Activated CD4-positive, alpha-beta T cell treated with anti-CD3 and anti-CD28 coated beads for 1 hour (primary cell): ENCODE measurements at regions not wholly inside any gene's neighbourhood (a gene's known extent, or its start where the extent isn't known, plus 50 kb on each side); places are given as distances from the start of the nearest gene placed in this dataset.

ENCODE experiments used
- DNase-seq: peaks from one replicate; pipeline ENCODE4 v3.0.0-alpha.2; 2020

DNA sequence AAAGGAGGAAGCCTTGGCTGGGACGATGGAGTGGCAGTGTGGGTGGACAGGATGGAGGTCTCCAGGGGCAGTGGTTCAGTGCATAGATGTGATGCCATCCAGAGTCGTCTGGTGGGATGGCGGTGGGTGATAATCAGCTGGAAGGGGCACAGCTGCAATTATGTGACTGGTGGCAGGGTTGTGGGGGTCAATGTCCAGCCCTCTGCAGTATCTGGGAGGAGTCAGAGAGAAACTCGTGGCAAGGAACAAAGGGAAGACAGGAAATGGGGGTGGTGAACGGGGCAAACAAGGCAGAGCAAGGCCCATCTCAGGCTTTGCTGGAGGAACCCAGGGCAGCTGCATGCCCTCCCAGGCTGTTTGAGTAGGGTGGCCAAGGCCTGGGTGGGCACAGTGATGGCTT is 118.3 kb upstream of the USP24 start:
- DNase-seq = no peak

DNA sequence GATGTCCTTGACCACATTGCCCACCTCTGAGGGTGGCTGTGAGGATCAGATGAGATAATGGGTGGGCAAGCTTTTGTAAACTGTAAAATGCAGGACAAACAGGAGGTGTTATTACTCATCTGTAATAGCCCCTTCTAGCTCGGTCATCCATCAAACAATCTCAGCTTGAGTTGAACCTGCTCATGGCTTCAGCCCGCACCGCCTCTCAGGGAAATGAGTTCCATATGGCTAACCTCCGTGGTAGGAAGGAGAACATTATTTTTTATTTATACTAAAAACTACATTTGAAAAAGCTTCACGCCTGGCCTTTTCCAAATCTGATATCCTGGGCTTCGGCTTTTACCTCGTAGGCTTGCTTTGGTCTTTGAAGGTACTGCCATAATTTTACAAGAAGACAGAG is 116.2 kb upstream of the USP24 start:
- no peak for DNase-seq

DNA sequence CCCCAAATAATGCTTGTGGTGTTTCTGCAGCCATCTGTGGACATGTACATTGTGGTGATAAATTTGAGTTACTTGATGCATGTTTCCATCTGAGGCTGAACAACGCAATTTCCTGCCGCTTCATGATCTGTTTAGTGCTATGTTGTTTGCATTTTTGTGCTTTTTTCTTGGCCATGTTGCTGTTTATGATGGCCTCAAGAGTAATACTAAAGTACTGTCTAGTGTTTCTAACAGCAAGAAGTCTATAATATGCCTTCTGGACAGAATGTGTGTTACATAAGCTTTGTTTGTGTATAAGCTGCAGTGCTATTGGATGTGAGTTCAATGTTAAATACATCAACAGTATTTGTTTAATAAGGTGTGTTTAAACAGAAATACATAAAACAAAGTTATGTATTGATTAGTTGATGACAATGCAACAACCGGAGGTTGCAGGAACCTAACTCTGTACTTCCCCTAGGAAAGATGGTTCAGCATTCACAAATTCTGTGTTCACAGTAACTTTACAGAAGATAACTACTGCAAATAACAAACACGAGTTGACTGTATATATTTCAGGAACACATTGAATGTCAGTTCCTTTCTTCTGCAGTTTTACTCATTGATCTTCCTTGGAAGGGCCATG is 114.8 kb upstream of the USP24 start:
- DNase-seq = no peak

GRCh38 chr1:55329091-55329490 is 113.9 kb upstream of the USP24 start:
- DNase-seq = no peak

DNA sequence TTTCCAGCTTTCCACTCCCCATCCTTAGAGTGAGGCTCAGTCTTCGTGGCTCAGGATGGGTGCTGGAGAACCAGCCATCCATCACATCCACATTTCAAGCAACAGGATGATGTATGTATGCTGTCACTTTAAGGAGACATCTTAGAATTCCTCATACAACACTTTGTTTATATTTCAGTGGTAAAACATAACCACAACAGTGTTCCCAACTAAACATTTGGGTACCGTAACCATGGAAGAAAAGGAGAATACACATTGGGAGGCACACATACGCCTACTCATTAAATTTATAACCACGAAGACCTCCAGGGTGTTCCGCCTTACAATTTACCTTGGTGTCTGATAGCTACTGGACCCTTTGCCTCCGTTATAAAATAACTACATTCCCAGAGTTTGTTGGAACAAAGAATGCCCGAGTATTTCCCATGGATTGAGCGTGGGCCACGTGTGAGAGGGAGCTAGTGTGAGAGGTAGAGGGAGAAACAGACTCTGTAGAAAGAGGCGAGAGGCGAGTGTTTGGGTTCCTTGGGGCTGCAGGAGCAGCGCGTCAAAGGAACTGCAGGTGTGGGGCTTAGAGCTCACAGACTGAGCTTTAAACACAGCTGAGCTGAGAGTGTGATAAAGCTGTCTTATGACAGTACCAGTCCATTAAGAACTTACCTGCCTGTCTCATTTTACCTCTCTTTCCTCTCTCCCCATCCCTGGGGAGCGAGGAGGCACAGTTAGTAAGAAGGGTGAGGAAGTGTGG is 111.5 kb upstream of the USP24 start:
- no peak for DNase-seq

GRCh38 chr1:55323760-55324159 is 108.6 kb upstream of the USP24 start:
- no peak for DNase-seq

DNA sequence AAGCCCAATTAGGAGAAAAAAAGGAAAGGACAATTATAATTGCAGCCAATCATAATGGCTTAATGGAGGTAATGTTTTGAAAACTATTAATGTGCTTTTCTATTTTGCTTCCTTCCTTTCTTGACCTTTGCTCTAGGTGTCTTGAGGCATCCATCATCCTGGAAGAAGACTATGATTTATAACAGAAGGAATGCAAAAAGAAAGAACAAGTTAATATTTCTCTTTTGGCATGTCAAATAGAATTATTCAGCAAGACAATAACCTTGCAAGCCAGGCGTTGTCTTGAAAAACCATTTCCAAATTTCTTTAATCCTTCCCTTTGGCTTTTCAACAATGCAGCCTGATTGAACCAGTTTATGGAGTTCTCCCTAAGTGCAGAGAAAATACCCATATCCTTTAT is 107.7 kb upstream of the USP24 start:
- no peak for DNase-seq

GRCh38 chr1:55321942-55322341 is 106.8 kb upstream of the USP24 start:
- DNase-seq = no peak

DNA sequence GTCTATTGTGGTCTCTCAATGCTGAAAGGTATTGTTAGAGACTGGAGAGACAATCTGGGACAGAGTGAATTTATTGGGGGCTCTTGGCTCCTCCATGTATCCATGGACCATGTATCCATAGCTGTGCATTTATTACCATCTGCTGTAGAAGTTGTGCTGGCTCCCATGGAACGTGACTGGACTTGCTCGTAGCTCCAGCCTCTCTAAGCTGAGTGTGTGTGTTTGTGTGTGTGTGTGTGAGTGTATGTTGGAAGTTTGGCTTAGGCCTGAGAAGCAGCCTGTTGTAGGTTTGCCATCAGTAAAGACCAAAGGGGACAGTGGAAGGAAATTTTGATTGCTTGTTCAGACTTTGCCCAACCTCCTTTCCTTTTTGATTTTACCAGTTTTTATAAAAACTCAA is 105.7 kb upstream of the USP24 start:
- DNase-seq = no peak

- DNase-seq = no peak
Observed at GRCh38 chr1:55318116-55318817, 103.1 kb upstream of the USP24 start.

- DNase-seq = no peak
Observed at GRCh38 chr1:55317673-55318072, 102.5 kb upstream of the USP24 start.

DNA sequence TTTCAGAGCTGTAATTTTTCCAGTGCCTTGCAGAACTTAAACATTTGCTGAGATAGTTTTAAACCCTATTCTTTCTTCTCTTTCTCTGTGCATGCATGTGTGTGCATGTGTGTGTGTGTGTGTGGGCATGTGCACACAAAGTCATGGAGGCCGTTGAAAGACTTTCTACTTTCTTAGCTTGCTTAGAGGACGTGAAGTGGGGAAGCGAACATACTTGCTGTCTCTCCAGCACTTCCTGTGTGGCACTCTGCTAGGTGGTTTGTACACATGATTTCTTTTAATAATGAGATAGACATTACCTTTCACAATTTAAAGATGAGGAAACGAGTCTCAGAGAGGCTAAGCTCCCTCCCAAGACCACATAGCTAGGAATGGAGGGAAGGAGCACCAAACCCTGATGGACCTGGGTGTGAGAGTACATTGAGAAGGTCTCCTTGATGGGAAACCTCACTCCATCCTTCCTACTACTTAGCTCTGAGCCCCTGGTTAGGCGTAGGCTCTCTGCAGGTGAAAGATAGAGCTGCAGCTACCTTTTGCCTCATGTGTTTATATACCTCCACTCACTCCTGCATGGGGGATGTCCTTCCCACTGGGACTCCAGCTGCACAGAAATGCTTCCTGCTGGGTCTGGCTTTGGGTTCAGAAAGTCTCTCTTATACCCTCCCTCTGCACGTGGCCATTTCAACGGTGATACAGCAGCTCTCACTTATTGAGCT is 101.9 kb upstream of the USP24 start:
- no peak for DNase-seq

GRCh38 chr1:55316502-55316901 is 101.3 kb upstream of the USP24 start:
- no peak for DNase-seq

GRCh38 chr1:55315552-55315951 is 100.4 kb upstream of the USP24 start:
- DNase-seq = no peak

- no peak for DNase-seq
Observed at GRCh38 chr1:55314740-55315139, 99.6 kb upstream of the USP24 start.

DNA sequence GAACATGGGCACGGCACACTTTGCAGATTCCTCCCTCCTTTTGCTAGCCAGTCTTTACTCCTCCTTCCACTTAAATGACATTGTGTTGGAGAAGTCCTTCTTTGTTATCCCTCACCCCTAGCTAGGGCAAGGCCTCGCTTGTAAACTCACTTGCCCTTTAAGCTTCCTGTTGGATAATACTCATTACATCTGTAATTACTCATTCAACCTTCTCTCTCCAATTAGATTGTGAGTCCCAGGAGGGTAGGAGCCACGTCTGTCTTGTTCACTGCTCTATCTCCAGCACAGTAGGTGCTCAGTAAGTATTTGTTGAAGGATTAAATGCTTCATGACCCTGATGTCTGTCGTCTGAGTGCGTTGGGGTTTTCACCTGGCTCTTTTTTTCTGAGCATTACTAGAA is 98.7 kb upstream of the USP24 start:
- no peak for DNase-seq

DNA sequence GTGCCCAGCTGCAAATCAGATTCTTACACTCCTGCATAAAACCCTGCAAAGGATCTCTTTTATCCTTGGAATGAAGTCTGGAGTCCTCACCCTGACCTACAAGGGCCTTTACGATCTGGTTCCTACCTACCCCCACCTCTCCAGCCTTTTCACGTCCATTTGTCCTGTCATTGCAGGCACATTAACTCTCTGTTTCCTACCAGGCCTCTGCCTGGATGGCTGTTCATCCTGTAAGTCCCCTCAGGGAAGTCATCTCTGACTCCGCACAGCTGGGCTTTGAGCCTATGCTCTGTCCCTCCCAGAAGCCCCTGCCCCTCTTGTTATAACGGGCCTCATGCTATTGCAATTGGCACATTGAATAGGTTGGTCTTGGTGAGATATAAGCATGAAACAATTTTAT is 96.8 kb upstream of the USP24 start:
- no peak for DNase-seq

- DNase-seq = no peak
Observed at GRCh38 chr1:55311057-55311641, 96.0 kb upstream of the USP24 start.

DNA sequence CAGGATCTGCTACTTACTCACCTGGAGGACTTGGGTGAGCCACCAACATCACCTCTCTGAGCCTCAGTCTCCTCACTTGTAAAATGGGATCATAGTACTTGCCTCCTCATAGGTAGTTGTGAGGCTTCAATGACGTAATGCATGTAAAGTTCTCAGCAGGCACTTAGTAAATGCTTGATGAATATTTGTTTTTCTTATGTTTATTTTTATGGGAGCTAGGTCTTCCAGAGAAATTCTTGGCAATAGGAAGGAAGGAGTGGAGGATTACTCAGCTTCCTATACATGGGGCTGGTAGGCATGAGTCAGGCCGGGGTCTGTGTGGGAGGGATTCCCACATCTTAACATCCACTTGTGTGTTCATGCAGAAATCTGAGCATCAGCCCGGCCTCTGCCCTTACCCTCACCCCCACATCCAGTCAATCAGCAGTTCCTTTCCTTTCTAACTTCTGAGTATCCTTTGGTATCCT is 95.4 kb upstream of the USP24 start:
- no peak for DNase-seq

- DNase-seq = no peak
Observed at GRCh38 chr1:55309786-55310504, 94.8 kb upstream of the USP24 start.

GRCh38 chr1:55309053-55309452 is 93.9 kb upstream of the USP24 start:
- no peak for DNase-seq

- no peak for DNase-seq
Observed at GRCh38 chr1:55305735-55306134, 90.6 kb upstream of the USP24 start.
